HG02798 (cell line): ENCODE measurements at regions not wholly inside any gene's neighbourhood (a gene's known extent, or its start where the extent isn't known, plus 50 kb on each side); places are given as distances from the start of the nearest gene placed in this dataset.
"Not testable (repeated sequence)": the region's sequence is repeated elsewhere in the genome, so short reads cannot be mapped to it uniquely, and the experiment has no call there.

Experiments
- ATAC-seq: cut with Tn5 transposase; IDR thresholded peaks from one replicate; pipeline ENCODE4 v1.9.1; 2021; ENCODE audit warnings: mild to moderate bottlenecking; ENCODE audit not compliant: unreplicated experiment, poor library complexity

- ATAC-seq, result peak; percentile 88
These were observed 884.8 kb downstream of the EPHA4 start for GRCh38 chr2:220687231-220687843.

GRCh38 chr2:220695397-220696279 is 876.5 kb downstream of the EPHA4 start:
- ATAC-seq, result no peak

- no peak for ATAC-seq
These were observed 875.8 kb downstream of the EPHA4 start for GRCh38 chr2:220696280-220696669.

- ATAC-seq, result no peak
These were observed 875.1 kb downstream of the EPHA4 start for GRCh38 chr2:220697011-220697410.

- ATAC-seq, result no peak
These were observed 871.0 kb downstream of the EPHA4 start for GRCh38 chr2:220701115-220701514.

GRCh38 chr2:220703279-220703678 is 868.8 kb downstream of the EPHA4 start:
- ATAC-seq, result no peak

- ATAC-seq, result no peak
These were observed 868.0 kb downstream of the EPHA4 start for GRCh38 chr2:220704081-220704480.

GRCh38 chr2:220704810-220705209 is 867.3 kb downstream of the EPHA4 start:
- ATAC-seq, result no peak

GRCh38 chr2:220705678-220706077 is 866.4 kb downstream of the EPHA4 start:
- no peak for ATAC-seq

GRCh38 chr2:220707261-220707660 is 864.8 kb downstream of the EPHA4 start:
- no peak for ATAC-seq

- ATAC-seq, result no peak
These were observed 863.7 kb downstream of the EPHA4 start for GRCh38 chr2:220708366-220708765.

- no peak for ATAC-seq
These were observed 854.8 kb downstream of the EPHA4 start for GRCh38 chr2:220717283-220717682.

GRCh38 chr2:220736778-220737177 is 835.3 kb downstream of the EPHA4 start:
- peak; percentile 49 for ATAC-seq

- no peak for ATAC-seq
These were observed 828.9 kb downstream of the EPHA4 start for GRCh38 chr2:220743203-220743602.

GRCh38 chr2:220744861-220745260 is 827.2 kb downstream of the EPHA4 start:
- no peak for ATAC-seq

- no peak for ATAC-seq
These were observed 826.4 kb downstream of the EPHA4 start for GRCh38 chr2:220745682-220746081.

- no peak for ATAC-seq
These were observed 824.4 kb downstream of the EPHA4 start for GRCh38 chr2:220747736-220748135.

- ATAC-seq, result no peak
These were observed 823.1 kb downstream of the EPHA4 start for GRCh38 chr2:220748875-220749479.

- no peak for ATAC-seq
These were observed 818.6 kb downstream of the EPHA4 start for GRCh38 chr2:220753486-220753885.

GRCh38 chr2:220756653-220757052 is 815.5 kb downstream of the EPHA4 start:
- ATAC-seq, result no peak

- ATAC-seq, result not testable (repeated sequence)
These were observed 813.7 kb downstream of the EPHA4 start for GRCh38 chr2:220758376-220758775.
